ENCODE measurements at regions not wholly inside any gene's neighbourhood (a gene's known extent, or its start where the extent isn't known, plus 50 kb on each side); places are given as distances from the start of the nearest gene placed in this dataset.
"Not testable (repeated sequence)": the region's sequence is repeated elsewhere in the genome, so short reads cannot be mapped to it uniquely, and the experiment has no call there.

DNA sequence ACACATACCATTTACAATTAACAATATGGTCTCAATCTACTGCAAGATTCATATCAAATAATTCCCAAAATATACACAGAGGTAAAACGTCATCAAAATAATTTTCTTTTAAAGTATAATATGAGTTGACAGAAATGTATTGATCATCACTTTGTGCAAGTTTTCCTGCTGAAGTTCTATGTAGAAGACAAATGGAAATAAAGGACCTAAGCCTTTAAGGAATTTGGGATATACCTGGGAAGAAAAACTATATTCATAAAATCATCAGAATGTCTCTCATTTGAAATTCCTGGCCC, 61.1 kb upstream of the DAAM1 start:
- DNase-seq = no peak

DNA sequence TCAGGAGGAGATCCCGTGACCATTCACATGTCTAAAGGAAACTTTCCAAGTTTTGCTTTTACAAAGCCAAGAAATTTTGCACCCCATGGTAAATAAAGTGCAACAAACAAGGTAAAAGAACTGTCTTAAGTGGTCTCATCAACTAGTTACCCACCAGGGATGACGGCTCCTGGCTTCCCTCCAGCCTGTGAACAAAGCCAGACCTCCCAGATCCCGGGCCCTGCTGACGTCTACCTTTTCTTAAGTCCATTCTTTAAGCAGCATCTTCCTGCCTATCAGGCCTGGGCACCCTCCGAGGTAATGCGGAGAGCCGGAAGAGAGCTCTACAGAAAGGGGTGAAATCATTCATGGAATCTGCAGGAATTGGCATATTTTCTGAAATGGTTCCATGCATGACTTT, 58.0 kb upstream of the DAAM1 start:
- DNase-seq = no peak

- DNase-seq = no peak
Measured at GRCh38 chr14:59131938-59132795, 56.3 kb upstream of the DAAM1 start.

- no peak for DNase-seq
Measured at GRCh38 chr14:59132796-59133494, 55.5 kb upstream of the DAAM1 start.

GRCh38 chr14:59133709-59134108, 54.8 kb upstream of the DAAM1 start:
- DNase-seq = no peak

DNA sequence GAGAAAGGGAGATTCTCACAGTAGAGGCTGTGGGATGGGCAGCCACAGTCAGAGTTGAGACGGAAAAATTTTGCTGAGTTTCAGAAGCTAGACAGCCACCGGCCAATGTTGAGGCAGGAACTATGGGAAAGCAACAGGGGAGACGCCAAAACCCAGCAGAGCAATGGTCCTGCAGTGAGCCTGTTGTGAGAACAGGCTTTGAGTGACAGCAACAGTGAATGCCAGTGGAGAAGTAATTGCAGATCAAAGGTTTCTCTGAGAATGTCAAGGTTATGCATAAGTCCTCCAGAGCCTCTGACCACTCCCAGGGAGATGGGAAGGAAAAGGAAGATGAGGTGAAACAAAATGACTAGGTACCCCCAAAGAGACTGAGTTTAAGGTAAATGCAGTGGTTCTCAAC, 54.2 kb upstream of the DAAM1 start:
- no peak for DNase-seq

- DNase-seq = no peak
Measured at GRCh38 chr14:59137256-59137655, 51.2 kb upstream of the DAAM1 start.

DNA sequence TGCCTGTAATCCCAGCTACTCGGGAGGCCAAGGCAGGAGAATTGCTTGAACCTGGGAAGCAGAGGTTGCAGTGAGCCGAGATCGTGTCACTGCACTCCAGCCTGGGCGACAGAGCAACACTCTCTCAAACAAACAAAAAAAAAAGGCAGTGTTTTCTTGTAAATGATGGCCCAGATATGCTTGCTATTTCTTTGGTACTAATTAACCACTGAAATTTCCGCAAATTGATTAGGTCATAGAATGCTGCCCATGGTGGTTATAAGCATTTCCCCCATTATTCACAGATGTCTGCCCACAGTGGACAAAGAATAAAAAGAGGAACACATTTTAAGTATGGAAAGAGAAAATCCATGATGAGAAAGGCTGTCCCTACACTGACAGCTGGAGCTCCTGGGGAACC, 49.9 kb upstream of the DAAM1 start:
- DNase-seq = not testable (repeated sequence)

Measured in activated naive CD4-positive, alpha-beta T cell (primary cell).